Stimulated activated CD4-positive, alpha-beta T cell treated with anti-CD3 and anti-CD28 coated beads, Interleukin-2, amount 100 ng/mL, for 48 hours (primary cell): ENCODE measurements at regions not wholly inside any gene's neighbourhood (a gene's known extent, or its start where the extent isn't known, plus 50 kb on each side); places are given as distances from the start of the nearest gene placed in this dataset.

Experiments
- DNase-seq, 2 donors: peaks; one replicate each; pipeline ENCODE4 v3.0.0-alpha.2; 2020

- DNase-seq, result no peak
Observed at GRCh38 chr9:107759823-107760166, 270.2 kb upstream of the KLF4 start.

DNA sequence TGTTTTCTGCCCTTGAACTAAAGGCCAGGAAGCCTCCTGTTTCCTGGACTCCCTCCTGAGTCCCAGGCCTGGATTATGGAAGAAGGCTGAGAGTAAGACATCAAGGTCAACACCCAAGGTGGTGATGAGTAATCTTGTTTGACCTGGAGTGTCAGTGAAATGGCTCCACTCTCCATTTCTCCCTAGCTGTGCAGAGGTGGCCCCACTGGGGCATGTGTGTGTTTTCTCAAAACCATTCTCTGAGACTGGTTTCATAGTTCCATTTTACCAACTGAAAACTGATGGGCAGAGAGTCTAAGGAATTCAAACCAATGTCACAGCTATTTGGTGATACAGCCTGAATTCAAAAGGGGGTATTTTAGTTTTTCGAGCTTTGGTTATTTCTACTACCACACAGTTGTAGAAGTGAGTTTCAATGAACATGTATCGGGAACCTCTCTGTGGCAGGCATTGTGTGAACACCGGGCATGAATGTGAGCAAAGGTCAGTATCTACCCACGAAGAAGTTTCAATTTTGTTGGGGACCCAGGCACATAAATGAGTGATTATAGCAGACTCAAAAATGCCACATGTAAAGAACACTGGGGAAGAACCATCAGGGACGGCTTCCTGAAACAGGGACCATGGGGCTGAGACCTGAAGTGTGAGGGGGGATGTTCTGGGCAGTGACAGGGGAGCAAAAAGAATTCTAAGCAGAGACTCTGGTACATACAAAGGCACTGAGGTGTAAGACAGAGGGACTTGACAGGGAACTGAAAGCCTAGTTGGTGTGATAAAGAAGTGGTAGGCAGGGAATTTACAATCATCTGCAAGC lies 269.6 kb upstream of the KLF4 start:
- no peak for DNase-seq

DNA sequence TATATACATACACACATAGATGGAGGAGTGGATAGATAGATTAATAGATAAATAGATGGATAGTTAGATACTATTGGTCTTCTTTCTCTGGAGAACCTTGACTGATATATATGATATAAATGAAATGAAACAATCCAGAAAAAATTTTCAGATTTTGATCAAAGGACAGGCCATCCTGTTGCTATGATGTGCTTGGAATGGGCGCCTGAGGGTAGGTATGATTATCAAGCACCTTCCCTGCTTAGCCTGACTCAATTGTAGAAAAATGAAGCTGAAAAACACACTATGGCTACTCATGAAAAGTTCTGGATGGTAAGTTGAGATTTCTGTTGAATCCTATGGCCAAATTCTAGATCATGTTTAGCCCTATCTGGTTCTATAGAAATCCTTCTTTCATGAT lies 266.5 kb upstream of the KLF4 start:
- no peak for DNase-seq

DNA sequence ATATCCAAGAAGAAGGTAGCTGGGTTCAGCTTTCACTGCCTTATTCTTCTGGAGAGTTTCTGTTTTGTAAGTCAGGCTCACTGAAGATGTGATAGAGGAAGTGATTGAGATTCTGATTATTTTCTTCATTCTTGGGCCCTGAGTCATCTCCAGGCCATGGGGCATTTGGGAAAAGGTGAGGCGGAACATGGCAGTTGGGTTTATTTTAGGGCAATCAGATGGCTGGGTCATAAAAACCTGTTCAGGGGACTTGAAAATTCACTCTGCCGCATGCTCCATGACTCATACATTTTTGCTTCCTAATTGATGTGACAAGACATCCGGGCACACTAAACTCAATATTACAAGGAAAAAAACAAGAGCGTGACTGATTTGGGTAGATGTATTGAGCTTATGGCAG lies 265.7 kb upstream of the KLF4 start:
- no peak for DNase-seq

GRCh38 chr9:107751567-107752210 lies 262.1 kb upstream of the KLF4 start:
- no peak for DNase-seq

- no peak for DNase-seq
Observed at GRCh38 chr9:107750741-107751566, 261.4 kb upstream of the KLF4 start.

GRCh38 chr9:107749787-107750444 lies 260.3 kb upstream of the KLF4 start:
- no peak for DNase-seq

GRCh38 chr9:107744873-107745272 lies 255.3 kb upstream of the KLF4 start:
- no peak for DNase-seq

GRCh38 chr9:107742531-107743309 lies 253.2 kb upstream of the KLF4 start:
- no peak for DNase-seq

- no peak for DNase-seq
Observed at GRCh38 chr9:107740088-107740980, 250.8 kb upstream of the KLF4 start.

DNA sequence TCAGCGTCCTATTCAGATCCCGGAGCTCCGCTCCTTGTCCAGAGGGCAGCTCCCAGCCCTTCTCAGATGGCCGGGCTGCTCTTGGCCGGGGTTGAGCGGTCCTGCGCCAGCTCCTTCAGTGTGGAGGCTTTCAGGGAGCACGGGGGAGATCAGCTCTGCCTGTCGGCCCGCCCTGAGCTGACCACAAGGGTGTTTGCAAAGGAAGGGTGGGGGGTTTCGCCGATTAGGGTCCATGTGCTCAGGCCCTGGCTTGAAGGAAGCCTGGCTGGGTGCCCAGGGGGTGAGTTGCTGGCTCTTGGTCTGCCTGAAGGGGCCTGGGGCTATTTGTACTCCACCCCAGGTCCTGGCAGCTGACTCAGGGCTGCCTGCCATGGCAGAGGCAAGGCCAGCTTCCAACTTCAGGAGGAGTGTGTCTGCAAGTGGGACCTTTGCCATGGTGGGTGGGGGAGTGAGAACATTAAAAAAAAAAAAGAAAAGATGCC lies 250.1 kb upstream of the KLF4 start:
- no peak for DNase-seq

GRCh38 chr9:107738789-107739188 lies 249.2 kb upstream of the KLF4 start:
- DNase-seq, result no peak

GRCh38 chr9:107737987-107738743 lies 248.6 kb upstream of the KLF4 start:
- DNase-seq, result no peak

DNA sequence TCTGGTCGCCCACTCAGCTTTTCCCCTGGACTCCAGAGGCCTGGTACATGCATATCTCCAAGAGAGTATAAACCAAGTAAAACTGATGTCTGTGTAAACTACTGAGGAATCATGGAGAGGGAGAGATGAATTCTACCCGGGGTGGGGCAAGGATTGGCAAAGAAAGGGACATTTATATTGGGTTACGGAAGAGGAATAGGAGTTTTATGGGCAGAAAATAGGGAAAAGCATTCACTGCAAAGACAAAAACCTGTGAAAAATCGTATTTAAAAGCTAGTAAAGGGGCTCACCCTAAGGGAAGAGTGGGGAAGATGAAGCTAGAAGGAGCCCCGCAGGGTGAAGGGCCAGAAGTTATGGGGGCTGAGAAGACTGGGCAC lies 248.0 kb upstream of the KLF4 start:
- no peak for DNase-seq

DNA sequence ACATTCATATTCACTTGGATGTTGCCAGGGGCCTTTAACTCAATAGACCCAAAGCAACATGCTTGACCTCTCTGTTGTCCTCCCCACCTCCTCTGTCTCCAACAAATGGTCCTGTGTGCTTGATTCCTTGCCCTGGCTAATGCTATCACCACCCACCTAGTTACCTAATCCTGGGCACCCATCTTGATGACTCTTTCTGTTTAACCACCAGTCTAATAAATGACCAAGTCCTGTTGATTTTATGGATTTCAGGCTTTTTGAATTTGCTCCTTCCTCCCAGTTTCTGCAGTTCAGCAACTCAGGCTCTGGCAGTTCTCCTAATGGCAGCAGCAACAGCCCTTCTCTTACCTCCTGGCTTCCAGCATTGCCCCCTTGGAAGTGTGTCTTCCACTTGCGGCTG lies 246.3 kb upstream of the KLF4 start:
- no peak for DNase-seq

DNA sequence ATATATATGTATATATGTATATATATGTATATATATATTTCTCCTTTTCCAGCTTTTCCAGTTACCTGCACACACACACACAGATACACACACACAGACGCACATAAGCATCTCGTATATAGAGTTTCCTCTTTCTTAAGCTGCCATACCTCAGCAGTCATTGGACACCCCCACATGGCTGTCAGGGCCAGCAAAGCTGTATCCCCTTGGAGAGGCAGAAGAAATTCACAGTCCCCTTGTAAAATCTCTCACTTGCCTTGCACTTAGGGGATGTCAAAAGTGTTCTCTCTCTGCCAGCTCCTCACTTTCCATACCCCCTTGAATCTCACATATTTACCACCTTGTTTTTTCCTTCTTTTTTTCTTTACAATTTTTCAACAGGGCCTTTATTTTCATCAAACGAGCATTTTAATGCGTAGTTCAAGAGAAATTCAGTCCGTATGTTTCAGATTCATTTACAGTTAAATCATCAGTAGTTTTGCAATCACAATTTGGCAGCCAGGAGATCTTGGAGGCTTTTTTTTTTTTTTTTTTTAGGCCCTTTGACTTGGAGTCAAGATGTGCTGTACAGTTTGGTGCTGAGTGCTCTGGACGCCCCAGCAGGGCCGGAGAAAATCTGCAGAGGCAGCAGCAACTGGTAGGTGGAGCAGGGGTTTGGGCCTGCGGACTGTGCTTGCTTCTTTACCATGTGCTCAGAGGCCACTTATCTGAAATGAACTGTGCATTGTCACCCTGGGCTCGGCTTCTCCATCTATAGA lies 244.9 kb upstream of the KLF4 start:
- no peak for DNase-seq

DNA sequence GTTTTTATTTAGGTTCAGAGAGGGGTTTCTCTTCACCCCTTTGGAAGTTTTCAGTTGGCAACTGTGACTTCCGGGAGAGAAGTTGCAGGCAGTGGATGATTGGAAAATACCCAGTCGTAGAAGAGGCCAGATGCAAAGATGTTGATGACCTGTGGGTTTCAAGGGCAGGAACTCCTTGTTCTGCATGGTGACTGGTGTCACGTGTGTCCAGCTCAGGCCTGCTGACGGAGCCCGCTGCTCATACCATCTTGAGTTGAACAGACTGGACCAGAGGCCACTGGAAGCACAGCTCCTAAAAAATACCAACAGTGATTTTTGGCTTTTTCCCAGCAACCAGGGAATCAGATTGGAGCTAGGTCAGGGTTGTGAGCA lies 243.9 kb upstream of the KLF4 start:
- no peak for DNase-seq

DNA sequence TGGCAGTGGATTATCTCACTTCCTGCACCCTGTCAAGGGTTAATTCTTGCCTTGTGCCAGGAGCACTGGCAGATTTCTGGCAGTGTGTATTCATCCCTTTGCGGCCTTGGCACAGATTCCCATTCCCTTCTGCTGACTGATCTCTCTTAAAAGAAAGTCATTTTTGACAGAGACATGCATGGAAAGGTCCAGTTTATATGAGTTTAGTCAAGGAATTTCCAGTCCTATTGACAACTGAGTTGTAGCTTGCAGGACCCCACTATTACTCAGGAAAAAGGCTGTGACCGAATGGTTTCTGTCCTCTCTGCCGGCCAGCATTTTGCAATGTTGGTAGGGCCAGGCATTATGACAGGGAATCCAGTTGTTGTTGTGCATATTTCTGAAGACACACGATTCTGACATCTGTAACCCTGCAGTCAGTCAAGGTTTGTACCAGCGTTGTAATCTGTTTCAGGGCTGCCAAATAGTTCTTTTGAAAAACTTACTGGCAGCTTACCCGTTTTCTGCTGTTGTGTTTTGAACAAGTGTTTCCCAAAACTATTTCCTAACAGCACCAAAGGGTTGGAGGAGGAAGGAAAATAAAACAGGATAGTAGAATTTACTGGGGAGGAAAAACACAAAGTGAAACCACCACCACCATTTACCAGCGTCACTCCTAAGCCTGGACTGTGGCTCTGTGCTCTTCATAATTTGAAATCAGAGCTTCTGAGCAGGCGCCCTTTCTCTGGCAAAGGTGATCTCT lies 243.4 kb upstream of the KLF4 start:
- no peak for DNase-seq

GRCh38 chr9:107731115-107731762 lies 241.7 kb upstream of the KLF4 start:
- DNase-seq, result no peak
